H1 (cell line): ENCODE measurements at regions not wholly inside any gene's neighbourhood (a gene's known extent, or its start where the extent isn't known, plus 50 kb on each side); places are given as distances from the start of the nearest gene placed in this dataset.

Source experiments
- BCL11A ChIP-seq, 2 experiments: IDR thresholded peaks; one replicate each; pipeline ENCODE4 v1.6.1; 2011; ENCODE audit warnings: low read depth in 2 of 2, low read length in 2 of 2, mild to moderate bottlenecking in 2 of 2
- CTCF ChIP-seq, 3 experiments: IDR thresholded peaks; 1 replicate in 2 of 3; 2 replicates in 1 of 3; pipeline versions ENCODE4 v1.5.1 to v1.6.1; 2011; ENCODE audit warnings: low read length in 3 of 3, mild to moderate bottlenecking in 3 of 3, inconsistent platforms in 2 of 3, low read depth in 1 of 3, moderate library complexity in 1 of 3; ENCODE audit not compliant: insufficient read depth in 1 of 3; ENCODE audit errors: control extremely low read depth in 1 of 3
- JUN ChIP-seq: IDR thresholded peaks from 2 replicates; pipeline ENCODE4 v1.6.1; 2011; ENCODE audit warnings: low read depth, mild to moderate bottlenecking, improper control_type of control experiment, low read length
- NRF1 ChIP-seq: IDR thresholded peaks from 2 replicates; pipeline ENCODE4 v1.6.1; 2011; ENCODE audit warnings: mild to moderate bottlenecking, low read depth, low read length, improper control_type of control experiment
- RNF2 ChIP-seq: fragments of 200-900, 300-1000 bp; sonication (generic); IDR thresholded peaks from 2 replicates; pipeline ENCODE4 v1.7.1; 2016; ENCODE audit warnings: borderline replicate concordance, low read depth, mild to moderate bottlenecking, antibody characterized with exemption, low read length; ENCODE audit not compliant: poor library complexity, severe bottlenecking; ENCODE audit errors: missing control alignments
- SAP30 ChIP-seq: fragments of 300-600 bp; sonication (generic); IDR thresholded peaks from 2 replicates; pipeline ENCODE4 v1.7.1; 2012; ENCODE audit warnings: low read length, moderate library complexity, mild to moderate bottlenecking, inconsistent platforms; ENCODE audit not compliant: insufficient read depth, insufficient replicate concordance
- SP4 ChIP-seq: IDR thresholded peaks from 2 replicates; pipeline ENCODE4 v1.6.1; 2012; ENCODE audit warnings: low read length, inconsistent platforms
- YY1 ChIP-seq: IDR thresholded peaks from 2 replicates; pipeline ENCODE4 v1.6.1; 2011; ENCODE audit warnings: low read depth, mild to moderate bottlenecking, low read length
- TF ChIP-seq, protein P1 (sequence below): fragments of 300-600 bp; sonication (generic); IDR thresholded peaks from 2 replicates; pipeline ENCODE4 v1.7.1; 2012; ENCODE audit warnings: low read length, moderate library complexity, mild to moderate bottlenecking, inconsistent platforms; ENCODE audit not compliant: insufficient replicate concordance

DNA sequence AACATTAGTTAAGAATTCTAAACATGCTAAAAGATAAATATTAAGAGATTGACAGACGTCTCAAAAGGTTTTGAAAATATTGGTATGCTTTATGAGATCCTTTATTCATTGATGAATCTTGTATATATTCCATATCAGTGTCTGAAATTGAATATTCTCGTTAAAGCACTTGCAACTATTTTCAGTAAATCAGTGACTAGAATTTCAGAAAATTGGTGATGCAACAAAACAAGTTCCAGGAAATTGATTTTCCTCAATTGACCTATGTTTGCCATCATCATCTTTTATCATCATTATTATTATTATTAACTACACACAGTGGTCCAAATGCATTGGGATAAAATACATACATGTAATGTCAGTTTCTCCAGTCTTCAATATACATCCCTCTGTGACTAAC is 453.6 kb downstream of the CCER1 start (continued):
- TF ChIP-seq, protein P1, sequence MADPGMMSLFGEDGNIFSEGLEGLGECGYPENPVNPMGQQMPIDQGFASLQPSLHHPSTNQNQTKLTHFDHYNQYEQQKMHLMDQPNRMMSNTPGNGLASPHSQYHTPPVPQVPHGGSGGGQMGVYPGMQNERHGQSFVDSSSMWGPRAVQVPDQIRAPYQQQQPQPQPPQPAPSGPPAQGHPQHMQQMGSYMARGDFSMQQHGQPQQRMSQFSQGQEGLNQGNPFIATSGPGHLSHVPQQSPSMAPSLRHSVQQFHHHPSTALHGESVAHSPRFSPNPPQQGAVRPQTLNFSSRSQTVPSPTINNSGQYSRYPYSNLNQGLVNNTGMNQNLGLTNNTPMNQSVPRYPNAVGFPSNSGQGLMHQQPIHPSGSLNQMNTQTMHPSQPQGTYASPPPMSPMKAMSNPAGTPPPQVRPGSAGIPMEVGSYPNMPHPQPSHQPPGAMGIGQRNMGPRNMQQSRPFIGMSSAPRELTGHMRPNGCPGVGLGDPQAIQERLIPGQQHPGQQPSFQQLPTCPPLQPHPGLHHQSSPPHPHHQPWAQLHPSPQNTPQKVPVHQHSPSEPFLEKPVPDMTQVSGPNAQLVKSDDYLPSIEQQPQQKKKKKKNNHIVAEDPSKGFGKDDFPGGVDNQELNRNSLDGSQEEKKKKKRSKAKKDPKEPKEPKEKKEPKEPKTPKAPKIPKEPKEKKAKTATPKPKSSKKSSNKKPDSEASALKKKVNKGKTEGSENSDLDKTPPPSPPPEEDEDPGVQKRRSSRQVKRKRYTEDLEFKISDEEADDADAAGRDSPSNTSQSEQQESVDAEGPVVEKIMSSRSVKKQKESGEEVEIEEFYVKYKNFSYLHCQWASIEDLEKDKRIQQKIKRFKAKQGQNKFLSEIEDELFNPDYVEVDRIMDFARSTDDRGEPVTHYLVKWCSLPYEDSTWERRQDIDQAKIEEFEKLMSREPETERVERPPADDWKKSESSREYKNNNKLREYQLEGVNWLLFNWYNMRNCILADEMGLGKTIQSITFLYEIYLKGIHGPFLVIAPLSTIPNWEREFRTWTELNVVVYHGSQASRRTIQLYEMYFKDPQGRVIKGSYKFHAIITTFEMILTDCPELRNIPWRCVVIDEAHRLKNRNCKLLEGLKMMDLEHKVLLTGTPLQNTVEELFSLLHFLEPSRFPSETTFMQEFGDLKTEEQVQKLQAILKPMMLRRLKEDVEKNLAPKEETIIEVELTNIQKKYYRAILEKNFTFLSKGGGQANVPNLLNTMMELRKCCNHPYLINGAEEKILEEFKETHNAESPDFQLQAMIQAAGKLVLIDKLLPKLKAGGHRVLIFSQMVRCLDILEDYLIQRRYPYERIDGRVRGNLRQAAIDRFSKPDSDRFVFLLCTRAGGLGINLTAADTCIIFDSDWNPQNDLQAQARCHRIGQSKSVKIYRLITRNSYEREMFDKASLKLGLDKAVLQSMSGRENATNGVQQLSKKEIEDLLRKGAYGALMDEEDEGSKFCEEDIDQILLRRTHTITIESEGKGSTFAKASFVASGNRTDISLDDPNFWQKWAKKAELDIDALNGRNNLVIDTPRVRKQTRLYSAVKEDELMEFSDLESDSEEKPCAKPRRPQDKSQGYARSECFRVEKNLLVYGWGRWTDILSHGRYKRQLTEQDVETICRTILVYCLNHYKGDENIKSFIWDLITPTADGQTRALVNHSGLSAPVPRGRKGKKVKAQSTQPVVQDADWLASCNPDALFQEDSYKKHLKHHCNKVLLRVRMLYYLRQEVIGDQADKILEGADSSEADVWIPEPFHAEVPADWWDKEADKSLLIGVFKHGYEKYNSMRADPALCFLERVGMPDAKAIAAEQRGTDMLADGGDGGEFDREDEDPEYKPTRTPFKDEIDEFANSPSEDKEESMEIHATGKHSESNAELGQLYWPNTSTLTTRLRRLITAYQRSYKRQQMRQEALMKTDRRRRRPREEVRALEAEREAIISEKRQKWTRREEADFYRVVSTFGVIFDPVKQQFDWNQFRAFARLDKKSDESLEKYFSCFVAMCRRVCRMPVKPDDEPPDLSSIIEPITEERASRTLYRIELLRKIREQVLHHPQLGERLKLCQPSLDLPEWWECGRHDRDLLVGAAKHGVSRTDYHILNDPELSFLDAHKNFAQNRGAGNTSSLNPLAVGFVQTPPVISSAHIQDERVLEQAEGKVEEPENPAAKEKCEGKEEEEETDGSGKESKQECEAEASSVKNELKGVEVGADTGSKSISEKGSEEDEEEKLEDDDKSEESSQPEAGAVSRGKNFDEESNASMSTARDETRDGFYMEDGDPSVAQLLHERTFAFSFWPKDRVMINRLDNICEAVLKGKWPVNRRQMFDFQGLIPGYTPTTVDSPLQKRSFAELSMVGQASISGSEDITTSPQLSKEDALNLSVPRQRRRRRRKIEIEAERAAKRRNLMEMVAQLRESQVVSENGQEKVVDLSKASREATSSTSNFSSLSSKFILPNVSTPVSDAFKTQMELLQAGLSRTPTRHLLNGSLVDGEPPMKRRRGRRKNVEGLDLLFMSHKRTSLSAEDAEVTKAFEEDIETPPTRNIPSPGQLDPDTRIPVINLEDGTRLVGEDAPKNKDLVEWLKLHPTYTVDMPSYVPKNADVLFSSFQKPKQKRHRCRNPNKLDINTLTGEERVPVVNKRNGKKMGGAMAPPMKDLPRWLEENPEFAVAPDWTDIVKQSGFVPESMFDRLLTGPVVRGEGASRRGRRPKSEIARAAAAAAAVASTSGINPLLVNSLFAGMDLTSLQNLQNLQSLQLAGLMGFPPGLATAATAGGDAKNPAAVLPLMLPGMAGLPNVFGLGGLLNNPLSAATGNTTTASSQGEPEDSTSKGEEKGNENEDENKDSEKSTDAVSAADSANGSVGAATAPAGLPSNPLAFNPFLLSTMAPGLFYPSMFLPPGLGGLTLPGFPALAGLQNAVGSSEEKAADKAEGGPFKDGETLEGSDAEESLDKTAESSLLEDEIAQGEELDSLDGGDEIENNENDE = no peak
- TF ChIP-seq NRF1 (no peak), SP4 (no peak), CTCF (IDR thresholded peaks at IDR 0.05; ENCODE audit: control extremely low read depth in 1 of 3, insufficient read depth in 1 of 3, low read depth in 1 of 3, low read length in 3 of 3) (no peak), YY1 (no peak), JUN (no peak), SAP30 (no peak), RNF2 (no peak), BCL11A (IDR thresholded peaks at IDR 0.05; ENCODE audit: low read depth in 2 of 2, low read length in 2 of 2) (no peak)
